HG02571 (cell line): ENCODE measurements at regions not wholly inside any gene's neighbourhood (a gene's known extent, or its start where the extent isn't known, plus 50 kb on each side); places are given as distances from the start of the nearest gene placed in this dataset.

Experiments used
- ATAC-seq: cut with Tn5 transposase; IDR thresholded peaks from one replicate; pipeline ENCODE4 v1.9.1; 2021; ENCODE audit warnings: mild to moderate bottlenecking, moderate library complexity; ENCODE audit not compliant: unreplicated experiment

DNA sequence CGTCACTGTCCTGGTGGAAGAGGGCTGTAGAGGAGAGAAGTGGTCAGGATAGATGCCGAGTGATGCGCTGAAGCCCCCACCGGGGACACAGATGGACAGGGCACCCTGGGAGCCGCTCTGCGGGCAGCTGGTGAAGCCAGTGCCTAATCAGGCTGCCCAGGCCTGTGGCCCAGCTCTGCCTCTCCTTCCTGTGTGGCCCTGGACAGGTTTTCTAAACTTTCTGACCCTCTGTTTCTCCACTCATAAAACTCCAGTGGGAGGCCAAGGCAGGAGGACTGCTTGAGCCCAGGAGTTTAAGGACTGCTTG, 86.1 kb downstream of the C5orf15 start:
- ATAC-seq: no peak

DNA sequence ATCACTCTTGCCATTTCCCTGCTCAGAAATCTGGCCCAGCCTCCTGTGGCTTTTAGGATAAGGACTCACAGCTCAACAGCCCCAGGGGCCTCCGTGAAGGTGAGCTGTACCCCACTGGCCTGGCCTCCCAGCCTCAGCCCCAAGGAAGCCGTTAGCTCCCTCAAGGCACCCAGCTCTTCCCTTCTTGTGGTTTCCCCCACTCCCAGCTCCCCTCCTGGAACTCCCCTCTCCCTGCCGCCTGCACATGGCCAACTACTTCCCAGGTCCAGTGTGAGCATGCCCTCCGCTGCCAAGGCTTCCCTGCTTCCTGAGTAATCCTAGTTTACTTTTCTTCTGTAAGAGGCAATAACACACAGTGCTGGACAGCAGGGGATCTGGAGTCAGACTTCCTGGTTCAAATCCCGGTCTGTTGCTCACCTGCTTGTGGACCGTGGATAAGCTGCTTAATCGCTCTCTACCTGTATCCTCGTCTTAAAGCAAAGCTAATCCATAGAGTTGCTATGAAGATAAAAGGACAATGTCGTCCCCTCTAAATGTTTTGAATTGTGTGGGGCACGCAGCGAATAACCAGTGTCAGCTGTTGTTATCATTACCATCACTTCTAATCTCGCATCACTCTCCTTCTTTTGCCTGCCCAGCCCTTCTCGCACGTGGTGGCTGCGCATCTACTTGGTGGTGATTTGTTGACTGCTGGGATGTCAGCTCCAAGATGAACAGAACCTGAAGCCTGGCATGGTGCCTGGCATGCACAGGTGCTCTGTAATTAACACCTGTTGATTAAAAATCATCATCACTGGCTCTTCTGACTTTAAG, 86.6 kb downstream of the C5orf15 start:
- ATAC-seq: no peak

DNA sequence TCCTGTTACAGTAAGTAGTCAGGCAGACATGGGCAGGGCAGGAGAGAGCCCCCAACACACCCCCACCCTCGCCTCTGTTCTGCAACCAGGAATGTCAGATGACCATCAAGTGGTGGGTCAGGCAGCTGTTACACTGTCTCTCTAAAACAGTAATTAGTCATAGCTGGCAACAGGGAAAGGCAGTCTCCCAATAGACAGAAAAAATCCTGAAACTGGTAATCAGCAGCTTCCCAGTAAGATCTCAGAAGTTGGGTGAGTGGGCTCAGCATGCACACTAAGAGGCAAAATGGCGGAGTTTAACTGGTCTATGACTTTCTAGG, 90.2 kb downstream of the C5orf15 start:
- ATAC-seq: no peak

DNA sequence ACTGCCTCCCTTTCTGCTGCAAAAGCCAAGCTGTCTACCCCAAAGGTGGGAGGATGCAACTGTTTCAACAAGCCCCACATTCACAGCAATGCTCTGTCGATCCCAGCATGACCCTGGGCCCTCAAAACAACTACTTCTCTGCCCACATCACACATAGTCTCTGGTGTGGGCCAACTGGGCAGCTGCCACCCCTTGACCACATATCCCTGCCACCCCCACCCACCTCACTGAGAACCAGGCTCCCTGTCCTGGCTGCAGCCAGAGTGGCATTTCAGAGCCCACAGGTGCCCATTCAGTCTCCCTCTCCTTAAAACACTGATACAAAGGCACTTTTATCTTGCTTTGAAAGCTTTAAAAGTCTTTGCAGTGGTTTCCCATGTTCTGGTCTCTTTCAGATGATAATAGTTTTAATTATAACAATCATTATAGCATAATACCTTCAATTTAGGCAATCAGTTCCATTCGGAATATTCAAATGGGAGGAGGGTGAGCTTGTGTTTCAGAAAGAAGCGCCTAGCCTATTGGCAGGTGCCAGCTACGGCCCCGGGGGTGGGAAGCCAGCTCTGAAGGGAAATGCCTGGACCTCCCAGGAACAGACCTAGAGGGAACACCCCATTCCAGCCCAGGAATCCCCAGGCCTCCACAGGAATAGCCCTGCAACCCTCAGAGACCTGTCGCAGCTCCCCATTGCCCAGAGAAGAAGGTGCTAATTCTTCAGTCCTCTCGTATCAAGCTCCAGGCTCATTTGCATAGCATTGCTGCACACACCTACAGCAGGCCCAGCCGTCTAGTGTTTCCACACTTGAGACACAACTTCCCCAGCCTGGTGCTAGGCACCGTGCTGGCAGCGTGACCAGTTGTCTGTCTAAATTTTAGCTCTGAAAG, 90.8 kb downstream of the C5orf15 start:
- ATAC-seq: no peak

DNA sequence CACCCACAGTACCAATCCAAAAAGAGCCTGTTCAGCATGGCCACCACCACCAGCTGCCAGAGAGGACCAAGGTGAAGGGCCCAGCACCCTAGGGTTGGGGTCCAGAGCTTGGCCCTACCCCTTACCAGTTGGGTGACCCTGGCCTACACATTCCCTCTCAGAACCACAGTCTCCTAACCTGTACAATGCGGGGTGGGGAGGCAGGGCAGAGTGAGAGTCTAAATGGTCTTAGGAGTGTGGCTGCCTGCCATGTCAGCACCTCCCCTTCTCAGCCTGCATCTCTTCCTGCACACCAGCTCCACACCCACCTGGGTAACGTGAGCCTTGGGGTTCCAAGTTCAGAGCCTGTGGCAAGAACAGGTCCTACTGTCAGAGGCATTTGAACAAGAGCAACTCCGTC, 92.2 kb downstream of the C5orf15 start:
- no peak for ATAC-seq

DNA sequence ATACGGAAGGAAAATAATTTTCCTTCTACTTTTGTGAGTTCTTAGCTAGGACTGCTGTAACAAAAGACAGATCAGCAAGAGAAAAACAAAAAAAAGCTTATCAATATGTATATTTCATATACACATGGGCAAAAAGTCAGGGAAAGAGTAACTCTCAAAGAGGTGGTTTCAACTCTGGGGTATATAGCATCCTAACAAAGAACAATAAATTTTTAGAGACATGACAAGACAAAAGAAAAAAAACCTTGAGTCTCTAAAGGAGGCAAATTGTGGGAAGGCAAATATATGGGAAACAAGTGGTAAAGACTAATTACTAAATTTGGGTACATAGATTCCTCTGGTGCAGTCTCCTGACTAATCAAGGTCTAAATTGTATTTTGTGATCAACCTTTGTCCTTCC, 93.2 kb downstream of the C5orf15 start:
- no peak for ATAC-seq

DNA sequence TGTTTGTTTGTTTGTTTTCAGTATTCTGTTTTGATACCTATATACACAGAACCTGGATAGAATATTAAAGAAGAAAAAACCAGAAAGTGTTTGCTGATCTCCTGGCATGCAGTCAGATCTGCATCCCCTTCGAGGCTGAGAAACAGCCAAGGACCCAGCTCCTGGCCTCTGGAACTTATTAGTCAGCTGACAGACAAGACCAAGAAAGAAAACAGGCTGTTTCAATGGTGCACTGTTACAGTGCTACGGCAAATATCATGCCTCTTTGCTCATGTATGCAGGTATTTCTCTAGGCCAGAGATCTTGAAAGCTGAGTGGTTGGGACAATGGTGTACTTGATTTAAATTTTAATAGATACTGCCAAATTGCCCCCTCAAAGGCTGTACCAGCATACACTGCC, 95.0 kb downstream of the C5orf15 start:
- ATAC-seq: no peak

DNA sequence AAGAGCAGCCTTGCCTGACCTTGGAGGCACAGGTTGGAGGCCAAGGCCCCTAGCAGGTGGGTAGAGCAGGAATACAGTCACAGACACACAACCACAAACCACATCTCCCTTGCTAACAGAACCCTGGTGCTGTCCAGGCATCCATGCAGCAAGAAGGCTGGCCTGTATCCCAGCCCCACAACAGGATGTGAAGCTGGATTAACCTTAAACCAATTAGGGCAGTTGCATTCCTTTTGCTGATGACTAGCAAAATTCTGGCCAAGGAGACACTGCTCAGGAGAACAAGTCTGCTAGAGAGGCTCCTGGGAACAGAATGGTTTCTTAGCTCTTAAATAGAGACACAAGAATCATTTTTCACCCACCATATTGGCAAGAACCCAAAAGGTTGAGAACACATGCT, 97.8 kb downstream of the C5orf15 start:
- no peak for ATAC-seq

DNA sequence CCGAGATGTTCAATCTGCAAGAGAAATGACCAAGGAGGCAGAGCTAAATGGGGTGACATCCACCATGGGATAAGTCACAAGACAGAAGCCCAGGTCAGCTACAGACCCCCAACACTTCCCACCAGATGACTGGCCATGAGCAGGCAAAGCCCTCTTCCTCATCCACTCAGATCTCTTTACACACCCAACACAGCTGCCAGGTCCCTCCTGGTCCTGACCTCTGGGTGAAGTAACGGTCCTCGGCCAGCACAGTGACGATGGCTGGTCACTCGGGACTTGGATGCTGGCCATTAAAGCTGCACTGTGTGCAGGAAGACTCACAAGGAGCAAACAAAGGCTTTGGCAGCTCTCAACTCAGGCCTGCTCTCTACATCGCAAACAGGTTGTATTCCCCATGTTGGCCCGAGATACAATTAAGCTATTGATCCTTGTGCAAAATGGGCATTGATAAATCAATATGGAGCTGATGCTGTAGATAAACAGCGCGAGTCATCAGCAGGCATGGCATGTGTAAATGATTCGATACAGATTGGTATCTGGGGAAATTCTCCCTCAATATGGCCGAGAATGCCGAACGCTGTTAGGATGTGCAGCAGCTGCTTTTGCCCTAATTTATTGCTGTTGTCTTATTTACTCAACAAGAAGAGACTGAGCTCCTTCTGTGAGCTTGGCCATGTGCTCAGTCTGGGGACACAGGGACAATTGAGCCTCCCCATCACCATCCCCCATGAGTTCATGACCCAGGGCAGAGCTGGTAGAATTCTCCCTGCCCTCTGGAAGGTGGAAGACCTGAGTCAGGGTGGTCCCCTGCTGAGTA, 98.7 kb downstream of the C5orf15 start:
- ATAC-seq: no peak

DNA sequence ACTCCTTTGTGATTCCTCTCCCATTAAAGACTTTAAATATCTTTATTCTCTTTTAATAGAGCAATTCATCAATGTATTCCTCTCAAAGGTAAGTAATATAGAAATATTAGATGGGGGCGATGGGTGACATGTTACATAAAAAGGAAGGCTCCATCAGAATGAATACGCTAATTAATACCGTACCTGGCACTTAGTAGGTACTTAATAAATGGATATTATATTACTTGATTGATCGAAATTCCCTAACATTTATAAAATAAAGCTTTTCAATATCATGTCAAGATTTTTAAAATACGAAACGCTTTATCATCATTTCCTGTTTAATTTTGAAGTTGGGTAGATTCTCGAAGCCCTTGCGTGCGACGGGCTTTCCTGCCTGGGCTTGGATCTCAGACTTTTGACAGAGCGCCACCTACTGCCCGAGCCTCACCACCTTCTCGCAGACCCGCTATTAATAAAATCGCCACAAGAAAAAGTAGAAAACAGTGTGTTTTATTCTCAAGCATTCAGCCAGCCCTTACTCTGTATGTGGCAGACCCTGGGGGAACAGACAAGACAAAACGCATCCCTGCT, 99.4 kb downstream of the C5orf15 start:
- no peak for ATAC-seq

DNA sequence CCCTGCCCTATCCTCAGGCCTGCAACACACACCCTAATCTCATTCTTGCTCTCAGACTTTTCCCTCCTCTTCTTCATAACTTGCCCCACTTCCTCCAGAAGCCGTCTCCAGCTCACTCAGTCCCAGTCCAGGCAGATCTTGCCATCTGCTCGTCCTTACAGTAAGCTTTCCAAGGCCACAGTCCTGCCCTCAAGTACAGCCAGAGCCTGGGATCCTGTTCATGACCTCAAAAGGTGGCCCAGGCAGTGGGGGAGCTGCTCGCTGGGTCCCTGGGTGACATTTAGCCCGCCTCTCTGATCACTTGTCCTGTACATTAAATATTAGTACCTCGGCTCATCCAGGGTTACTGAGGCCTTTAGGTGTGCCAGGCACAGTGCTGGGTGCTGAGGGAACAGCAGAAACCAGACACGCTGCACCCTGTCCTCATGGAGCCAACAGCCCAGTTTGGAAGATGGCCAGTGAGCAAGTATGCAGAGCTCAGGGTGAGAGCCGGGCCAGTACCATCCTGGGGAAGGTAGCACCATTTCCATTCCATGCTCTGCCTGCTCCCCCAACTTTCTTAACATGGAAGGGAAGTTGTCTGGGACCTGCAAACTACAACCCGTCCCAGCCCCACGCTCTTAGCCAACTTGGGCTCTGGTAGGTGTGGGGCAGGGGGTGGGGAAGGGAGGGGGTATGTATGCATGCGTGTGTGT, 100.4 kb downstream of the C5orf15 start:
- ATAC-seq: no peak

DNA sequence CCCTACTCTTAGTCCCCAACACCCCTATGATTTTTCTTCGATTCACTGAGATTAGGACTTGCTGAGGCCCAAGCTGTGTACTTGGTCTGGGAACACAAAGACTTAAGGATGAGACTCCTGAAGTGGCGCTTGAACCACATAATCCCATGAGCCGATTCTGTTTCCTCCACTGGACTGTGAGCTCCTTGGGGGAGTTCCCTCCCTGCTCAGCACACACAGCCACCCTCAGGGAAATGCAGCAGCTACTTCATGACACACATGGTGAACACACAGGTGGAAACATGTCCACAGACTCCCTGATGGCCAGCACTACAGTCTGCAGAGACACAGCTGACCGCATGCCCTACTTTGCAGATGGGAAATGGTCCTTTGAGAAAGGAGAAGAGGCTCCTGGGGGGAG, 101.1 kb downstream of the C5orf15 start:
- ATAC-seq: no peak

DNA sequence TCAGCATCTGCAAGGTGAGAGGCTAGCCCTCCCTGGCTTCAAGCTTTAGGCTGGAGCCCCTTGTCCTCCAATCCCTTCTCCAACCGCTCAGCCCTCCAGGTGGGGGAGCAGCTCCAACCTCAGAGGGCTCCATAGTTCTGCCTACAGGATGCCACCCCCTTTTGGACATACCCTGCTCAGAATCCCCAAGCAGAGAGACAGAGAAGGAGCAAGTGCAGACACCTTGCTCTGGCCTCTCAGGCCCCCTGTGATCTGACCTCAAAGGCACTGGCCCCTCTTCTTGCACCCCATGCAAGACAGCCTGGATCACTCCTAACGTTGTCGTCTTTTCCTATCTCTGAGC, 101.6 kb downstream of the C5orf15 start:
- no peak for ATAC-seq

DNA sequence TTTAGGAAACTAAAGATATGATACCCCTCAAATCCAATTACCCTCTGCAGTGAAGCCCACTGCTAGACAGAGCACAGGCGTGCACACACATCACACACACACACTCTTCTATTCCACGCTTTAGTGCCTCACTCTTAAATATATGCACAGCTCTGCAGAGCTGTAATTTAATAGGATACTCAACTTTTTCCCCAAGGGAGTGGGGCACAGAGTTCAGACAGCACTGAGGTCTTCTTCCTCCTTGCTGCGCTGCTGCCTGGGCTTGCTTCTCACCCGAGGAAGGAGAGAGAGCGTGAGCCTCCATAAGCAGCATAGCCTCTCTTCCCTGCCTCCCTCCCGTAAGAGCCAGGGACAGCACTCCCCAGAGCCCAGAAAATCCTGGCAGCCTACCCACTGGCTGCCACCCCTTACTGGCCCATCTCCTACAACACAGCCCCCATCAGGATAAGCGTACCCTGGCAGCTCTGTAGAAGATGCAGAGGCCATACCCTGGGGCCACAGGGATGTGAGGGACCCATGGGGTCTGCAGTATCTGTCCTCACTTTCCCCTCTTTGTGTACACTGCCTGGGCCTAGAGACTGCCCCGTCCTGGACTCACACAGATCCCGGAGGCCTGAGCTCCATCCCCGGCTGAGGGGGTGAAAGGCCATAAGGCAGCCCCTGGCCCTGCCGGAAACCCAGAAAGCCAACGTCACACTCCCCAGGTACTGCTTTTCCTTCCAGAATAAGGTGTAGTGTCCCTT, 102.1 kb downstream of the C5orf15 start:
- no peak for ATAC-seq

DNA sequence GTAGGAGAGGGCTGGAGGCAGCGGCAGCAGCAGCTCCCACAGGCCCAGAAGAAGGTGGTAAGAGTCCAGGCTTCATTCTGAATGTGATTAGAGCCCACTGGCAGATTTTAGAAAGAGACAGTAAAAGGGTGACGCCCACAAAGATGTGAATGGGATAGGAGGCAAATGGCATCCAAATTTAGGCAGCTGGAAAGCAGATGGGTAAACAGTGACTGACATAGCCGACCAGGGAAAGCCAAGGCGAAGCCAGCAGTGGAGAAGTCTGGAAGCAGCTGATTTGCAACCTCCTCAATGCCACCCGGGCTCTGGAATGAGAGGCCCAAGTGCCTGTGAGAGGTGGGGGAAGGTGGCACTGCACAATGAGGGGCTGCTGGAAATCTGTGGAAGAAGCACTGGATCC, 103.3 kb downstream of the C5orf15 start:
- ATAC-seq: no peak

DNA sequence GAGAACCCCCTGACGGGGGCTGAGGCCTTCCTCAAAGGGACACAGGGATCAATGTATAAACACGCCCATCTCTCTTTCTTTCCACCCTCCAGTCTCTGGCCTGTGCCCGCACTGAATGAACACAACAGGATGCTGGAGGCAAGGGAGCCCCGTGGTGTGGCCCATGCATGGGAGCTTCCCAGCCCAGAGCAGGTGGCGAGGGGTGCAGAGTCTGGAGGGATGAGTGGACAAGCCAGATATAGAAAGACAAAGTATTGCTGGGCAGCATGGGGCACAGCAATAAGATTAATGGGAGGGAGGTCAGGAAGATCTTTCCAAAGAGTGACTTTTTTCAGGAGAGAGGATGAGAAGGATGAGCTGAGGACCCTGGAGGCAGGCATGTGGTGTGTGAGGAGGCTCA, 103.7 kb downstream of the C5orf15 start:
- ATAC-seq: no peak

DNA sequence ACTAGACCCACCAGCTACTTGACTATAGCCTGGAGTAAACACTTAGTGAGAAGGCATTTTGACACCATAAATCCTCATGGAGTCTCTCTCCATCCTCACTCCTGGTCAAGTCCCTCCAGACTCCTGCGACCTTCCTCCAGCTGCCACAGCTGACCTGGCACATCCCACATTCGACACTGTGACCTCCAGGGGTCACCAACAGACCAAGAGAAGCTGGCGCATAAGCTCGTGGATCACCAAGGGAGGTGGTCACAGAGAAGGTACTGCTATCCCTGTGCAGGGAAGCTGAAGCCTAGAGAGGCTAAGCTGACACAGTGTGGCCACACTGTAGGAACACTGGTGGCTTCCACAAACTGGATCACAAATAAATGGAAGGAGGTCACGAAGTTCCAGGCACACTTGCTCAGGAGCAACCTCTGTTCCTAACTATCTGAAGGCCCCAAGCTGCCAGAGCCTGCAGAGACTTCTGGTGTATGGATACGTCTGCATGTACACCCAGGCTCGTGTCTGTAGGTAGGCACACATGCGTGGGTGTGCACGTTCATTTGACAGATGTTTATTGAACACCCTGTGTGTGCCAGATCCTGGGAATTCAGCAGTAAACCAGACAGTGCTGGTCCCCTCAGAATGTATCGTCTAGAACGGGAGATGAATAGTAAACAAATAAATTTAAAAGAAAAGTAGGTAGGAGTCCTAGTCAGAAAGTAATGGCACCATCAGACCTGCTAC, 104.4 kb downstream of the C5orf15 start:
- ATAC-seq: no peak

DNA sequence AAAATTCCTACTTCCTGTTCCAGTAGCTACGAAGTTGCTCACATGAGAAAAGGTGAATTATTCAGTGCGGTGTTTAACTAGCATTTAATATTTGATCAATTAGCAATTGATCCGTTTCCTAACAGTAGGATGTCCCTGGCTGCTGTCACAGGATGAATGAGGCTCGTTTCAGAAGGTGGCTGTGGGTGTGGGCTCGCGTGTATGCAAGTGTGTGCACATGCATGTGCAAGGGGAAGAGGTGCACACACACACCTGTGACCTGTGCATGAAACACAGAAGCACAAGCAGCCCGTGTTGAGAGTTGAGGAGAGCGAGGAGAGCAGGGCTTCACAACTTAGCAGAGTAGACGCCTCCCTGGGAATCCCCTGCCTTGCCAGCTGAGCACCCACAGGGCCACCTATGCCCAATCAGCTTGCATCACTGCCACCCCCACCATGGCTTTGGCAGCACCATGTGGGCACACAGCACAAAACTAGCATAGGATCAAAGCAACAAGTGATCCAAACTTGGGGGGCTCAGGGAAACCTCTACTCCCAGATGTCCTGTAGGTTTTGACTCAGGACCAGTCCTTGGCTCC, 107.2 kb downstream of the C5orf15 start:
- no peak for ATAC-seq

DNA sequence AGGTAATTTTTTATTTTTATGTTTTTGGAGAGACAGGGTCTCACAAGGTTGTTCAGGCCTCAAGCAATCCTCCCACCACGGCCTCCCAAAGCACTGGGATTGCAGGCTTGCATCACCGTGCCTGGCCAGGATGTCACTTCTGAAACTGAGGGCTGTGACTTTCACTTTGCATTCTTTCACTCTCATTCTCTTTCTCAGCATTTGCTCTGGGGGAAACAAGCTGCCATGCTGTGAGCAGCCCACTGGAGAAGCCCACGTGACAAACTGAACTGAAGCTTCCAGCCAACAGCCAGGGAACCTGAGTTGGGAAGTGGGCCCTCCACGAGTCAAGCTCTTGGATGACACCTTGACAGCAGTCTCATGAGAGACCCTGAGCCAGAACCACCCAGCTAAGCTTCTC, 109.4 kb downstream of the C5orf15 start:
- no peak for ATAC-seq
